ENCODE measurements at regions not wholly inside any gene's neighbourhood (a gene's known extent, or its start where the extent isn't known, plus 50 kb on each side); places are given as distances from the start of the nearest gene placed in this dataset.

DNA sequence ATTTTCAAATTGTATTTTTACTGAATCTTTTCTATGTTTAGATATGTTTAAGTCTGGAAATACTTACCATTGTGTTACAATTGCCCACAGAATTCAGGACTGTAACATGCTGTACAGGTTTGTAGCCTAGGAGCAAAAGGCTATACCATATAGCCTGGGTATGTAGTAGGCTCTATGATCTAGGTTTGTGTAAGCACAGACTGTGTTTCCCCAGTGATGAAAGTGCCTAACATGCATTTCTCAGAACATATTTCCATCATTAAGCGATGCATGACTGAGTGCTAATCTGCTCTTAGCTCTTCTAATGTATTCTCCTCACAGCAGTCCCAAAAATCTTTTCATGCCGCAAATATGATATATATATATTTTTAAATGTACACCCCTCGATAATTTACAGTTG is 166.7 kb upstream of the PPP2R2B start:
- TF ChIP-seq, protein P1, sequence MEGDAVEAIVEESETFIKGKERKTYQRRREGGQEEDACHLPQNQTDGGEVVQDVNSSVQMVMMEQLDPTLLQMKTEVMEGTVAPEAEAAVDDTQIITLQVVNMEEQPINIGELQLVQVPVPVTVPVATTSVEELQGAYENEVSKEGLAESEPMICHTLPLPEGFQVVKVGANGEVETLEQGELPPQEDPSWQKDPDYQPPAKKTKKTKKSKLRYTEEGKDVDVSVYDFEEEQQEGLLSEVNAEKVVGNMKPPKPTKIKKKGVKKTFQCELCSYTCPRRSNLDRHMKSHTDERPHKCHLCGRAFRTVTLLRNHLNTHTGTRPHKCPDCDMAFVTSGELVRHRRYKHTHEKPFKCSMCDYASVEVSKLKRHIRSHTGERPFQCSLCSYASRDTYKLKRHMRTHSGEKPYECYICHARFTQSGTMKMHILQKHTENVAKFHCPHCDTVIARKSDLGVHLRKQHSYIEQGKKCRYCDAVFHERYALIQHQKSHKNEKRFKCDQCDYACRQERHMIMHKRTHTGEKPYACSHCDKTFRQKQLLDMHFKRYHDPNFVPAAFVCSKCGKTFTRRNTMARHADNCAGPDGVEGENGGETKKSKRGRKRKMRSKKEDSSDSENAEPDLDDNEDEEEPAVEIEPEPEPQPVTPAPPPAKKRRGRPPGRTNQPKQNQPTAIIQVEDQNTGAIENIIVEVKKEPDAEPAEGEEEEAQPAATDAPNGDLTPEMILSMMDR (IDR thresholded peaks at IDR 0.05) = no peak
- TF ChIP-seq ELF1 (IDR thresholded peaks at IDR 0.05) (no peak), NFIC (IDR thresholded peaks at IDR 0.05; ENCODE audit: borderline replicate concordance) (no peak), POLR2AphosphoS5 (IDR thresholded peaks at IDR 0.05; ENCODE audit: low read depth, low read length) (no peak)
